ENCODE measurements at regions not wholly inside any gene's neighbourhood (a gene's known extent, or its start where the extent isn't known, plus 50 kb on each side); places are given as distances from the start of the nearest gene placed in this dataset.

DNA sequence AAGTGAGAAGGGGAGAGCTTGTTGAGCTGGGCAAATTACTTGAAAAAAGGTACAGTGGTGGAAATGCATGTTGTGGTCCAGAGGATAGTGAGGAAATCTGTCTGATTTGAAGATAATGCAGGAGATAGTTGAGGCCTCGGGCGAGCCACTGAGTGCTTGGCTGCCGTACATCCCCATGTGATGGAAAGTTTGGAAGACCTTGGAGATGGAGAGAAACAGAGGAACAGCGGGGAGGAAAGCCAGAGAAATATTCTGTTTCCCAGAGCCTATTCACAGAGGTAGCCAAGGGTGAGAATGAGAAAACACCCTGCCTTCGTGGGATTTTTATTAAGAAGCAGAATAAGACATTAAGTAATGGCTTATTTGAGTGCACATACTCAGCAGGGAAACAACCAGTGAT, 498.2 kb downstream of the BCL11B start:
- Histone ChIP-seq H3K4me2 (ENCODE audit: insufficient read depth, low read length, poor library complexity, severe bottlenecking) (no peak overlapping the region), H2BK120ac (ENCODE audit: low read depth, low read length) (no peak overlapping the region), H2BK5ac (ENCODE audit: low read length) (no peak overlapping the region), H3K4me1 (ENCODE audit: control insufficient read depth in 2 of 2, insufficient read depth in 1 of 2, low read depth in 1 of 2, low read length in 2 of 2) (no peaks in the 10 kb centered on the region), H3K23ac (ENCODE audit: low read depth, low read length, poor library complexity) (no peak overlapping the region), H2BK12ac (ENCODE audit: low read length) (no peak overlapping the region), H3K36me3 (replicated peaks in 1 of 2; ENCODE audit: control insufficient read depth in 2 of 2, insufficient read depth in 2 of 2, low read length in 2 of 2) (no peaks in the 10 kb centered on the region), H2AK5ac (ENCODE audit: low read depth, low read length) (no peak overlapping the region), H3K27ac (replicated peaks; ENCODE audit: low read length) (no peak overlapping the region), H3K79me1 (ENCODE audit: low read depth, low read length) (no peaks in the 10 kb centered on the region), H3K14ac (ENCODE audit: low read length) (no peak overlapping the region), H2AFZ (ENCODE audit: low read length) (no peak overlapping the region), H3K27me3 (ENCODE audit: control insufficient read depth in 3 of 3, insufficient read depth in 3 of 3, low read depth in 1 of 3, low read length in 3 of 3) (no peaks in the 10 kb centered on the region), H3K9me3 (replicated peaks in 1 of 2; ENCODE audit: control insufficient read depth in 2 of 2, insufficient read depth in 1 of 2, low read depth in 1 of 2, low read length in 2 of 2) (no peaks in the 10 kb centered on the region), H2BK15ac (ENCODE audit: low read length) (no peak overlapping the region), H3K9ac (ENCODE audit: low read depth, low read length, poor library complexity) (no peak overlapping the region), H3K4ac (ENCODE audit: low read length) (no peak overlapping the region), H4K8ac (ENCODE audit: low read depth, low read length) (no peak overlapping the region), H3K4me3 (ENCODE audit: low read length in 2 of 2) (no peak overlapping the region), H4K91ac (ENCODE audit: low read depth, low read length, poor library complexity) (no peak overlapping the region), H3K18ac (ENCODE audit: low read length) (no peak overlapping the region)
- no peak for DNase-seq (ENCODE audit: low spot score)
- no CpG with 5 or more reads among the region's 5 CpGs for WGBS, 2 donors (ENCODE audit: extremely low coverage in 2 of 2, insufficient read length in 2 of 2, insufficient replicate concordance in 1 of 2)

DNA sequence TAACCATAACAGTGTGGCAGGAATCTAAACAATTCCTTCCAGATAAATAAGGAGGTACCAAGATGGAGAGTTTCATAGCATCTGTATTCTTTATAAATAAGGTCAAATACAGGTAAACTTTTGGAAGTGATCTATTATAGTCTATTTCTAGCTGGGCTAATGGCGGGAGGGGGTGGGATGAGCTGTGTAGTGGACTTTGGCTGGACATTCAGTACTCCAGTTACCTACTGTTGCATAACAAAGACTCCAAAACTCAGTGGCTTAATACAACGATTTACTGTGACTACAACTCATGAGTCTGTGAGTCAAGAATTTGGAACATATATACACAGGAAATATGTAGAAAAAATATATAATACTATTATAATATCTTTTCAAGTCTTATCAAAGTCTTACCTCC, 496.1 kb downstream of the BCL11B start:
- no peak overlapping the region for H3K4ac ChIP-seq (ENCODE audit: low read length)
- no peak overlapping the region for H4K8ac ChIP-seq (ENCODE audit: low read depth, low read length)
- no CpG with 5 or more reads among the region's 2 CpGs for WGBS, 2 donors (ENCODE audit: extremely low coverage in 2 of 2, insufficient read length in 2 of 2, insufficient replicate concordance in 1 of 2)
- no peaks in the 10 kb centered on the region for H3K36me3 ChIP-seq (replicated peaks in 1 of 2; ENCODE audit: control insufficient read depth in 2 of 2, insufficient read depth in 2 of 2, low read length in 2 of 2)
- H3K4me3 ChIP-seq (ENCODE audit: low read length in 2 of 2), result no peak overlapping the region
- H2AFZ ChIP-seq (ENCODE audit: low read length), result no peak overlapping the region
- no peak overlapping the region for H2BK5ac ChIP-seq (ENCODE audit: low read length)
- H3K4me2 ChIP-seq (ENCODE audit: insufficient read depth, low read length, poor library complexity, severe bottlenecking), result no peak overlapping the region
- no peak overlapping the region for H3K23ac ChIP-seq (ENCODE audit: low read depth, low read length, poor library complexity)
- no peak overlapping the region for H3K14ac ChIP-seq (ENCODE audit: low read length)
- H3K27ac ChIP-seq (replicated peaks; ENCODE audit: low read length), result no peak overlapping the region
- no peak for DNase-seq (ENCODE audit: low spot score)
- no peak overlapping the region for H3K9ac ChIP-seq (ENCODE audit: low read depth, low read length, poor library complexity)
- no peaks in the 10 kb centered on the region for H3K4me1 ChIP-seq (ENCODE audit: control insufficient read depth in 2 of 2, insufficient read depth in 1 of 2, low read depth in 1 of 2, low read length in 2 of 2)
- H3K18ac ChIP-seq (ENCODE audit: low read length), result no peak overlapping the region
- H2BK15ac ChIP-seq (ENCODE audit: low read length), result no peak overlapping the region
- no peaks in the 10 kb centered on the region for H3K79me1 ChIP-seq (ENCODE audit: low read depth, low read length)
- H3K27me3 ChIP-seq (ENCODE audit: control insufficient read depth in 3 of 3, insufficient read depth in 3 of 3, low read depth in 1 of 3, low read length in 3 of 3), result no peaks in the 10 kb centered on the region
- H2BK120ac ChIP-seq (ENCODE audit: low read depth, low read length), result no peak overlapping the region
- no peak overlapping the region for H4K91ac ChIP-seq (ENCODE audit: low read depth, low read length, poor library complexity)
- no peak overlapping the region for H2BK12ac ChIP-seq (ENCODE audit: low read length)
- no peaks in the 10 kb centered on the region for H3K9me3 ChIP-seq (replicated peaks in 1 of 2; ENCODE audit: control insufficient read depth in 2 of 2, insufficient read depth in 1 of 2, low read depth in 1 of 2, low read length in 2 of 2)
- H2AK5ac ChIP-seq (ENCODE audit: low read depth, low read length), result no peak overlapping the region

DNA sequence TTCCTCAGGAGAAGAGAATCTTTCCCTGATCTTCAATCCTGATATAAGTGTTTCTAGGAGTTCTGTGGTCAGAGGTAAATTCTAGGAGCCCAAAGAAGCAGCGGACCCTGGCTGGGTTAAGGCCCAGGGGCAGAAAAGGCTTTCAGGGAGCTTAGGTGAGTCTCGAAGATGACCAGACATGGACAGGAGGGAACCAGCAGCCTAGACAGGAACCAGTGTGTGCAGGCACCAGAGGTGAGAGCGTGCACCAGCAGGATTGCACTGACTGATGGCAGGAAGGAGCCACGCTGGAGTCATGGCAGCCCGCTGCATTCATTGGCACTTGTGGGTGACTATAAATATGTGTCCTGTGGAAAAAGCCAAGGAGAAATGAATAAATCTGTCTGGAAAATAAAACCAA, 489.9 kb downstream of the BCL11B start:
- no peak overlapping the region for H2AK5ac ChIP-seq (ENCODE audit: low read depth, low read length)
- H3K9ac ChIP-seq (ENCODE audit: low read depth, low read length, poor library complexity), result no peak overlapping the region
- H3K4me1 ChIP-seq (ENCODE audit: control insufficient read depth in 2 of 2, insufficient read depth in 1 of 2, low read depth in 1 of 2, low read length in 2 of 2), result no peaks in the 10 kb centered on the region
- H3K4me2 ChIP-seq (ENCODE audit: insufficient read depth, low read length, poor library complexity, severe bottlenecking), result no peak overlapping the region
- no peak overlapping the region for H3K27ac ChIP-seq (replicated peaks; ENCODE audit: low read length)
- H2BK12ac ChIP-seq (ENCODE audit: low read length), result no peak overlapping the region
- no peaks in the 10 kb centered on the region for H3K9me3 ChIP-seq (replicated peaks in 1 of 2; ENCODE audit: control insufficient read depth in 2 of 2, insufficient read depth in 1 of 2, low read depth in 1 of 2, low read length in 2 of 2)
- WGBS, 2 donors (ENCODE audit: extremely low coverage in 2 of 2, insufficient read length in 2 of 2, insufficient replicate concordance in 1 of 2), result no CpG with 5 or more reads among the region's 5 CpGs
- H2BK15ac ChIP-seq (ENCODE audit: low read length), result no peak overlapping the region
- no peaks in the 10 kb centered on the region for H3K36me3 ChIP-seq (replicated peaks in 1 of 2; ENCODE audit: control insufficient read depth in 2 of 2, insufficient read depth in 2 of 2, low read length in 2 of 2)
- no peaks in the 10 kb centered on the region for H3K27me3 ChIP-seq (ENCODE audit: control insufficient read depth in 3 of 3, insufficient read depth in 3 of 3, low read depth in 1 of 3, low read length in 3 of 3)
- no peak overlapping the region for H4K8ac ChIP-seq (ENCODE audit: low read depth, low read length)
- no peak overlapping the region for H4K91ac ChIP-seq (ENCODE audit: low read depth, low read length, poor library complexity)
- H3K4ac ChIP-seq (ENCODE audit: low read length), result no peak overlapping the region
- no peak overlapping the region for H3K4me3 ChIP-seq (ENCODE audit: low read length in 2 of 2)
- DNase-seq (ENCODE audit: low spot score), result no peak
- H3K79me1 ChIP-seq (ENCODE audit: low read depth, low read length), result no peaks in the 10 kb centered on the region
- no peak overlapping the region for H2BK120ac ChIP-seq (ENCODE audit: low read depth, low read length)
- no peak overlapping the region for H3K18ac ChIP-seq (ENCODE audit: low read length)
- H2AFZ ChIP-seq (ENCODE audit: low read length), result no peak overlapping the region
- no peak overlapping the region for H3K23ac ChIP-seq (ENCODE audit: low read depth, low read length, poor library complexity)
- no peak overlapping the region for H2BK5ac ChIP-seq (ENCODE audit: low read length)
- no peak overlapping the region for H3K14ac ChIP-seq (ENCODE audit: low read length)

- WGBS, 2 donors (ENCODE audit: extremely low coverage in 2 of 2, insufficient read length in 2 of 2, insufficient replicate concordance in 1 of 2), result no CpG with 5 or more reads among the region's 6 CpGs
- no peak for DNase-seq (ENCODE audit: low spot score)
- no peak overlapping the region for H2BK15ac ChIP-seq (ENCODE audit: low read length)
- no peak overlapping the region for H3K14ac ChIP-seq (ENCODE audit: low read length)
- H2BK12ac ChIP-seq (ENCODE audit: low read length), result no peak overlapping the region
- H3K27me3 ChIP-seq (ENCODE audit: control insufficient read depth in 3 of 3, insufficient read depth in 3 of 3, low read depth in 1 of 3, low read length in 3 of 3), result no peaks in the 10 kb centered on the region
- no peak overlapping the region for H2BK5ac ChIP-seq (ENCODE audit: low read length)
- H4K8ac ChIP-seq (ENCODE audit: low read depth, low read length), result no peak overlapping the region
- no peak overlapping the region for H3K23ac ChIP-seq (ENCODE audit: low read depth, low read length, poor library complexity)
- H3K4me1 ChIP-seq (ENCODE audit: control insufficient read depth in 2 of 2, insufficient read depth in 1 of 2, low read depth in 1 of 2, low read length in 2 of 2), result no peaks in the 10 kb centered on the region
- H2BK120ac ChIP-seq (ENCODE audit: low read depth, low read length), result no peak overlapping the region
- no peak overlapping the region for H3K4me2 ChIP-seq (ENCODE audit: insufficient read depth, low read length, poor library complexity, severe bottlenecking)
- no peak overlapping the region for H4K91ac ChIP-seq (ENCODE audit: low read depth, low read length, poor library complexity)
- no peak overlapping the region for H2AFZ ChIP-seq (ENCODE audit: low read length)
- H3K9me3 ChIP-seq (replicated peaks in 1 of 2; ENCODE audit: control insufficient read depth in 2 of 2, insufficient read depth in 1 of 2, low read depth in 1 of 2, low read length in 2 of 2), result no peaks in the 10 kb centered on the region
- no peaks in the 10 kb centered on the region for H3K79me1 ChIP-seq (ENCODE audit: low read depth, low read length)
- no peaks in the 10 kb centered on the region for H3K36me3 ChIP-seq (replicated peaks in 1 of 2; ENCODE audit: control insufficient read depth in 2 of 2, insufficient read depth in 2 of 2, low read length in 2 of 2)
- no peak overlapping the region for H3K9ac ChIP-seq (ENCODE audit: low read depth, low read length, poor library complexity)
- H3K4ac ChIP-seq (ENCODE audit: low read length), result no peak overlapping the region
- H3K4me3 ChIP-seq (ENCODE audit: low read length in 2 of 2), result no peak overlapping the region
- H3K27ac ChIP-seq (replicated peaks; ENCODE audit: low read length), result no peak overlapping the region
- no peak overlapping the region for H3K18ac ChIP-seq (ENCODE audit: low read length)
- no peak overlapping the region for H2AK5ac ChIP-seq (ENCODE audit: low read depth, low read length)
Observed at GRCh38 chr14:98785578-98785977, 486.4 kb downstream of the BCL11B start.
